LHCN-M2 (cell line): ENCODE measurements at regions not wholly inside any gene's neighbourhood (a gene's known extent, or its start where the extent isn't known, plus 50 kb on each side); places are given as distances from the start of the nearest gene placed in this dataset.
A peak's percentile ranks its signal among the peaks of the same experiment; 100 is the strongest.
"Not testable (repeated sequence)": the region's sequence is repeated elsewhere in the genome, so short reads cannot be mapped to it uniquely, and the experiment has no call there.

ENCODE experiments used
- DNase-seq: peaks from one replicate; pipeline ENCODE4 v3.0.0-alpha.2; 2012; ENCODE audit warnings: low read depth

DNA sequence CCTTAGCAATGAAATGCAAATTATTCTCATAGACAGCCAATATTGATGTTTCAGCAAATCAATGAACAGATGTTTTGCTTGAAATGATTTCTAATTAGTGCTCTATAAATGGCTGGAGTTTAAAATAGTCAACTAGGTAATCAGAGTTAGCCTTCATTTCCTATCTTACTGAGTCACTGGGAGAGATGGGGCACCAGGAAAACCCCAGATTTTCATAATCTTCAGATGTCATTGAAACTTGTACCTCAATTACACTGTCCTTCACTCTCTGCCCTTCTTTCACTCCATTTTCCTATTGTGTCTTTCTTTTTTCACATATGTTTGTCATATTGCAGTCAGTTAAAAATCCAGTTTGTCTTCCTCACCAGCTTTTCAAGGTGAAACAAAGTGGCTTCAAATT, 92.7 kb downstream of the C12orf75 start:
- DNase-seq = no peak

DNA sequence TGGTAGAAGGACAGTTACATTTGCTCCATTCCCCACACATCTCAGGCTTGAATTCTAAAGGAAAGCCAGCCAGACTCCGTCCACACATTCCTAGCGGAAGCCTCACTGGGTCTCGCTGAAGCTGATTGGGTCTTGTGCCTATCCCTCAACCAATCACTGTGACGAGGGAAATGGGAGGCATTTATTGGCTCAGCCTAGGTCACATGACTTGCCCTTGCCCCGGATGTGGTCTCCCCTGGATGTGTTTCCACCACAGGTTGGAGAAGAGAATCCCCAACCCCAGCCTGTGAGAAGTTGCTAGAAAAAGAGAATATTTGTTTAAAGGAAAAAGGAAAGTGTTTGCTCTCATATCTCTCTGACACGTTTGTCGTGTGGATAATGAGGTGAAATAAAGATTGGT, 93.4 kb downstream of the C12orf75 start:
- no peak for DNase-seq

DNA sequence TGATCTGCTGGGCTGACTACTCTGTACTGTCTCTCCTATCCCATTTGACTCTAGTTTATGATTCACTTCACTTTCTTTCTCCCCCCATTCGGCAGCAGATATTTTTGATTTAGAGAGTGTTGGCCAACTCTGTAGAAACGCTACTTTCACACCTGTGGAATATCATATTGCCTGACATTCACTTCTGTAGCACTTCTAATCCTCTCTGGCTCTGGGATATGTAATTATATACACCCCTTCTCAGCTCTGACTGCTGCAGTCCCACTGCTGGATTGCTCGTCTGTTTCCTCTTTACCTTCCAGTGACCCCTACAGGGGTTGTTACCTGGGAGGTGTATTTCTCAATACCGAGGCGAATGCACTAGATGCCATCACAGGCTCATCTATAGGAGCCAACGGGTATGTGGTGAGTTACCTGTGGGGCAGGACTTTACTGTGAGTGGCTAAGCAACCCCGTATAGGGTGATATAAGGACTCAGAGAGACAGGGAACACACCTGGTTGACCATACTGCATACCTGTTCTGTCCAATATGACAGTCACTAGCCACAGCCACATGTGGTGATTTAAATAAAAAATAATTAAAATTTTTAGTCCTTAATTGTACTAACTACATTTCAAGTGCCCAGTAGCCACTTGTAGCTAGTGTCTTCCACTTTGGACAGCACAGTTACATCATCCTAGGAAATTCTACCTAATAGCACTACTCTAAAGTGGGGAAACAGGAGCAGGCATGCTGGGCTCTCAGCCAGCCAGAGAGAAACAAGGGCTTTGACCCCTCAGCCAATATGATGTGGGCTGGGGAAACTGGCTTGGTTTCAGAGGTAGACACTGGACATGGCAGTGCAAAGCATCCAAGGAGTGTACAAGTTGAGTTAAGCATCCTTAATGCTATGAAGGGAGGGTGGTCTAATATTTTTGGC, 95.0 kb downstream of the C12orf75 start:
- DNase-seq = no peak

DNA sequence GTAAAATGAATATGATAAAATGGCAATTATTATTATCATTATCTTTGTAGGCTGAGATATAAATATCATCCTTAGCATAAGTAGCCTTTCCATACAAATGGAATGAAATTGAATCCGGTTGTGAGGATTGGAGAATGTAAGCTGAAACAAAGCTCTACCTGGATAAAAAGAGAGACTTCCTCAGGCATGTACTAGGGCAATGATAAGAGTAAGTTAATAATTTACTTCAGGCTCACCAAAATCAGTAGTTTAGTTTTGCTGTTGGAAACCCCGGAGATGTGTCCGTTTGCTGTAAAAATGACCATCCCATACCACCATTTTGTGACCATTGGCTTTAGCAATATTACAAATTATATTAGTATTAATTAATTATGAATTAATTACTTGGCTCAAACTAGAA, 96.3 kb downstream of the C12orf75 start:
- DNase-seq = no peak

DNA sequence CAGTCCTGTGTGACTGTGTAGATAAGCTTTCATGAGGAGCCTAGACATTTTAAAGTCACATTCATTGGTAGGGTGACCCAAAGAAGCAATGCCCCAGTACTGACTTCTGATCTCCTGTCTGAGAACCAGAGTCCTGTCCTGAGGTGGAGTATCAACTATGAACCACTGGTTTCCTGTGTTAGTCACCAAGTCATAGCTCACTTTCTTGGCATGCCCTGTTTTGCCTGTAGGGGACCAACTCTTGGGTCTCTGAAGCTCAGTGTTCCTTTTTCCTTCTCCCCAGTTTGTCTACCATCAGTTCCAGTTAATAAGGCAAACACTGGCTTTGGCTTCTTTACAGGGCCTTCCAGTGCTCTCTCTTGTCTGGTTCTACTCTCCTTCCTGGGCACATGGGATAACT, 97.4 kb downstream of the C12orf75 start:
- DNase-seq = no peak

DNA sequence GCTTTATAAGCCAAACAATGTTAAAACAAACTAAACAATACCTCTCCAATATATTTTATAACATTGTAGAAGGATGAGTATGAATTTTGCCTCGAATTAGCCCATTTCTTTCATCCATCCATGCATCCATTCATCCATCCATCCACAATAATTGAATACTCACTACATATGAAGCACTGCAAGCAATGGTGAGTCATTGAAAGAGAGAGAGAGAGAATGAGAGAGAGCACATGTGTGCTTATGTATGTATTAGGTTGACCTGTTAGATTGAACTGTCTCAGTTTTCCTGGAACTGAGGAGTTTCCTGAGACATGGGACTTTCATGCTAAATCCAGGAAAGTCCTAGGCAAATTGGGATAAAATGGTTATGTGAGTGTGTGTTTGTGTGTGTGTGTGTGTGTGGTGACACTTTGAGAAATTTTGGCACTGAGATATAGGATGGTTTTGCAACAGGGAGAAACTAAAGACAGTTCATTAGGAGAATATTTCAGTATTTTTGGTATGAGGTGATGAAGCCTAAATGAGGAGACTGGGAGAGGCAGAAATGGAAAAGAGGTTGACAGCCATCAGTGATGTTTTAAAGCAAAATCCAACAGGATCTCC, 98.4 kb downstream of the C12orf75 start:
- no peak for DNase-seq

DNA sequence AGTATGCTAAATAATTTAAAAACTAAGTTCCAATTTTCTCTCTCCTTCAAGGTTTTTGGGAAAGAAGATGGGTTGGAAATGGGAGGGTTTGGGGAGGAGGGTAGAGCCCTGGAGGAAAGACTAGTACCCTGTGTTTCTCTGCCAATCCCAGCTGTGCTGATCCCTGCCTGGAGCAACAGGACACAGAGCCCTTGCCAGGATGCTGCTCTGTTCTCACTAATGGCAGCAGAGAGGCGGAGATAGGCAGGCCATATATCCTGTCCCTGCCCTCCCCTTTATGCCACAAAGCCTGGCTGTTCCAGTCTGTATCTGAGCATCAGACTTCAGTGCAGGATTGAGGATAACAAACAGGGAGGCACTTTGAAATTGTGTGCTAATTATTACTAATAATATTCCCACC, 99.0 kb downstream of the C12orf75 start:
- DNase-seq = no peak

DNA sequence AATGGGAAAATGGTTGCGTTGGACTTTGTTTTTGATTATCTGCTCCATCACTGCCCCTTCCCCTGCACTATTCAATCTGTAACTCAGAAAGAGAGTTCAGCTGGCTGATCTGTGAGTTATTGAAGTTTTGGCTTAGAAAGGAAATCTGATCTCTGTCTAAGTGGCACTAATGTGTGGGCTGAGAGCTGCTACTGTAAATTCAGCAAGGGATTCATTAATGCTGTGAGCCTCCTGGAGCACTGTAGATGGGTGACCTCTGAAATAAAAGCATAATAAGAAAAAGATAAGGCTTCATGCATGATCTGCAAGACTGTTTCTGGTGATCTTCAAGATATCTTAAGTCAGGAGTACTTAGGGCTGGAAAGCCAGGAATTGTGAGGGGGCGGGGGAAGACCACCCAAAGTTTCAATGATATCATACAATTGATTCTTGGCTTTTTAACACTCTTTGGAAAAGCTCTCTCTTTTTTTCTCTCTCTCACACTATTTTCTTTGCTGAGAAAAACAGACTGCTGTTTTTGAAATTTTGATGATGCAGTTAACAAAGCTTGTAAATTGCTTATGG, 101.1 kb downstream of the C12orf75 start:
- no peak for DNase-seq

DNA sequence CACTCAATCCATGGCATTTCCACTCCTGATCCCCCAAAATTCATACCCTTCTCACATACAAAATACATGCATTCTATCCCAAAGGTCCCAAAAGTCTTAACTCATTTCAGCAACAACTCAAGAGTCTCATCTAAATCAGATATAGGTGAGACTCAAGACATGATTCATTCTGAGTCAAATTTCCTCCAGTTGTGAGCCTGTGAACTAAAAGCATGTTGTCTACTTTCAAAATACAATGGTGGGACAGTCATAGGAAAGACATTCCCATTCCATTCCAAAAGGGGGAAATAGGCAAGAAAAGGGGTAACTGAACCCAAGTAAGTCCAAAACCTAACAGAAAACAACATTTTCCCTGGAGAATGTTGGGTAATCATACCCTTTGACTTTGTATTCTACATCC, 103.3 kb downstream of the C12orf75 start:
- DNase-seq = peak; percentile 61

DNA sequence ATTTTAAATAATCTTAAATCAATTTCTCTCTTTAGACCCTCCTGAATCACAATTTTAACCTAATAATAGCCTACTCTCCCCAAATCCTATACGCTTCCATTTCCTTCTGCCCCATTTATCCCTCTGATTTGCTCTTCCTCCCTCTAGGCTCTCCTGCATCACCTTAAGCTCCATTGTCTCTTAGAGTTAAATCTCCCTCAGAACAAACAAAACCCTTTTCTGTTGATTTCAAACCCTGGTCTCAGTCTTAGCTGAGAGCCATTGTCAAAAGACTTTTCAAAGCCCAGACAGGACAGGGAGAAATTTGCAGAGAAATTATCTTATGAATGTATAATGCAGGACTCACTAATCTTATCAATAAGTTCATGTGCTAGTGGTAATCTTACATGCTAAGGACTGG, 106.1 kb downstream of the C12orf75 start:
- DNase-seq = no peak

DNA sequence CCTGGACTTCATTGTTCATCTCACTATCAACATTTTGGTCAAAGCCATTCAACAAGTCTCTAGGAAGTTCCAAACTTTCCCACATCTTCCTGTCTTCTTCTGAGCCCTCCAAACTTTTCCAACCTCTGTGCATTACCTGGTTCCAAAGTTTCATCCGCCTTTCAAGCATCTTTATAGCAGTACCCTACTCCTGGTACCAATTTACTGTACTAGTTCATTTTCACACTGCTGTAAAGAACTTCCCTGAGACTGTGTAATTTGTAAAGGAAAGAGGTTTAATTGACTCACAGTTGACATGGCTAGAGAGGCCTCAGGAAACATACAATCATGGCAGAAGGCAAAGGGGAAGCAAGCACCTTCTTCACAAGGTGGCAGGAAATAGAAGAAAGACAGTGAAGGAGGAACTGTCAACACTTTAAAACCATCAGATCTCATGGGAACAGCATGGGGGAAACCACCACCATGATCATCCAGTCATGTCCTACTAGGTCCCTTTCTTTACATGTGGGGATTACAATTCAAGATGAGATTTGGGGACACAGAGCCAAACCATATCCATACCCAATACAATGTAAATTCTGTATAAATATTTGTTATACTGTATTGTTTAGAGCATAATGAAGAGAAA, 109.7 kb downstream of the C12orf75 start:
- no peak for DNase-seq

DNA sequence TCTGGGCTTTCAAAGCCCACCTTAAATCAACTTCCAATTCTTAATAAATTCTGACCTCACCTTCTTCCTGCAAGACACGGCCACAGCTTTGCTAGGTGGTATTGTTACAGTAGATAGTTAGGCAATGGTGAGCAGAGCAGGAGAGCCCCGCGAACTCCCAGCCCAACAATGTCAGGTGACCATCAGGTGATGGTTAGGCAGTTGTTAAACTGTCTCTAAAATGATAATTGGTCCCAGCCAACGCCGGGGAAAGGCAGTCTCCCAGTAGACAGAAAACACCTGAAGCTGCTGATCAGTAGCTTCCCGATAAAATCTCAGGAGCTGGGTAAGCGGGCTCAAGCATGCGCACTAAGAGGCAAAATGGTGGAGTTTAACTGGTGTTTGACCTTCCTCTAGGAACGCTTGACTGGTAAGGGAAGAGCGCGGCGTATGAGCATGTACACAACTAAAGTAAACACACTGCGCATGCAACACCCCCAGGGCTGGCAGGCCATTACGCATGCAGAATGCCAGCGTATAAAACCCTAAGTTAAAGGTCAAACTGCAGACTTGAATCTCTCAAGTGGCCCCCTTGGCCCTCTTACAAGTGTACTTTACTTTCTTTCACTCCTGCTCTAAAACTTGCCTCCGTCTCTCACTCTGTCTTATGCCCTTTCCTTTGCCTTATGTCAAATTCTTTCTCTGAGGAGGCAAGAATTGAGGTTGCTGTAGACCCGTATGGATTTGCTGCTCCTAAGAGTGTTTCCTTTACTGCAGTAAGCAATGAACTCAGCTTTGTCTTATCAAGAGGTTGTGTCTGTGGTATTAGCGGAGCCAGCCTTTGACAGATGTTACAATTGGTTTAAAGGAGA, 113.5 kb downstream of the C12orf75 start:
- no peak for DNase-seq

DNA sequence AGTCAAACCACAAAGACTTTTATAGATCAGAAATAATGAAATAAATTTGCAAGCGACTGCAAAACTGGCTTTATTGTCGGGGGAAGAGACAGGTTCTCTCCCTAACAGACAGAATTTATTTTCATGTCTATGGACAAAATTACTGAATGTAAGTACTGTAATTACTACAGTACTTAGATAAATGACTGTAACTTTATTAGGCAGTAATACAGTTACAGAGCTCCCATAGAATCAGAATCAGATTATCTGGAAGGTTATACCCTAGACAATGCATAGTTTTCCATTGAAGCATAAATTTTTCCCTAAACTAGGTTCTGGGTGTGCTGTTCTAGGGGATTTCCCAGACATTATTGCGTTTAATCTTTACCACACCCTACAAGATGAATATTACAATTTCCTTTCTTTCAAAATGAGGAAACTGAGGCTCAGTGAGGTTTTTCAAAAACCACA, 114.2 kb downstream of the C12orf75 start:
- no peak for DNase-seq

DNA sequence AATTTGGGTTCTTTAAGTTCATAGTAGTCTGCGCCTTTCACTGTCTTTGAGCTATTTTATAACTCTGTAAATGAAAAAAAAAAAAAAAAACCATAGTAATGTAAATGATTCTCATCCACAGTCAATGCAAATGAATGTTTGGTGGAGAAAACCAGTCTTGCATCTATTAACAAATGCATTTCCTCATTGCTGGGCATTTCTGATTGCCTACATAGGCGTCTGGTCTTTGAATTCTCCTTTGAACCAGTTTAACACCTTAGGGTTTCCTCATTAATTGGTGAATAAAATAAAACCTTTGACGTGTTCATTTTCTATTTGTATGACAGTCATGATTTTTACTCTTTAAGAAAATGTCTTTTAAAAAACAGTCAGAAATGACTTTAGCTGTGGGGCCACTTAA, 114.8 kb downstream of the C12orf75 start:
- DNase-seq = no peak

DNA sequence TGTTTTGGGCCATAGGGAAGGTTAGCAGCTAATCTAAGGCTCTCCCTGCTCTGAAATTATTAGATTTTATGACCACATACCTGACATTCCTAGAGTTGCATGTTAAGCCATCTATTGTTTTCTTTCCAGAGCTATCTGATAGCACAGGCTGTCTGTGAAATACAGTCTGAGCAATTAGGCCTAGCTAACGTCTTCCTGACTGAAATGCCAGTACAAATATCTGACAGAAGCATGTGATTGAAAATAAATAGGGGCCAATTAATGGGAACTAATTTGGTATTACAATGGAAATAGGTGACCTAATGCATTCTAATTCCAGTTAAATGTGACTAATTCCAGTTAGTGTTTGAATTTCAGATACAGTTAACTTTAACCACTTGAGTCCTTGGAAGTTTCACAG, 115.2 kb downstream of the C12orf75 start:
- DNase-seq = peak; percentile 31

DNA sequence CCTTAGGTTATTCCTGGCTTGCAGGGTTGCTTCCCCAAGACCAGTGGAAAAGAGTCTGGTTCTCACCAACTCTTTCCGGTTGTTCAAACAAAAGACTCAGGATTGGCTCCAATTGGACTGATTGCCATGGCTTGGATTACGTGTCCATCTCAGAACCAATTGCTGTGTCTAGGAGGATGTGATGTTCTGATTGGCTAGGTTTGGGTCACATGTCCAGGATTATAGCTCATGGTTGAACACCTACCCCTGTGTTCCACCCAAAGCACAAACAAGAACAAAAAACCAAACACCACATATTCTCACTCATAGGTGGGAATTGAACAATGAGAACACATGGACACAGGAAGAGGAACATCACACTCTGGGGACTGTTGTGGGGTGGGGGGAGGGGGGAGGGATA, 116.0 kb downstream of the C12orf75 start:
- not testable (repeated sequence) for DNase-seq

DNA sequence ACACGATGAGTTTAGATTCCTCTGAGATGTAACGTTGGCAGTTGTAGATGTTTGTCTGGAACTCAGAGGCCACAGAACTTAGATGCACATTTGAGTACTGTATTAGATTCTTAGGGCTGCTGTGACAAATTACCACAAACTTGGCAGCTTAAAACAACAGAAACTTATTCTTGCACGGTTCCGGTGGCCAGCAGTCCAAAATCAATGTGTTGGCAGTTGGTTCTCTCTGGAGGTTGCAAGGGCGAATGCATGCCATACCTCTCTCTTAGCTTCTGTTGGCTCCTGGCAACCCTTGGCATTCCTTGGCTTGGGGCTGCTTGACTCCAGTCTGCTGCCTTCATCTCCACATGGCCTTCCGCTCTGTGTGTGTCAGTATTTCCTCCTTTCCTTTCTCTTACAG, 118.9 kb downstream of the C12orf75 start:
- no peak for DNase-seq

DNA sequence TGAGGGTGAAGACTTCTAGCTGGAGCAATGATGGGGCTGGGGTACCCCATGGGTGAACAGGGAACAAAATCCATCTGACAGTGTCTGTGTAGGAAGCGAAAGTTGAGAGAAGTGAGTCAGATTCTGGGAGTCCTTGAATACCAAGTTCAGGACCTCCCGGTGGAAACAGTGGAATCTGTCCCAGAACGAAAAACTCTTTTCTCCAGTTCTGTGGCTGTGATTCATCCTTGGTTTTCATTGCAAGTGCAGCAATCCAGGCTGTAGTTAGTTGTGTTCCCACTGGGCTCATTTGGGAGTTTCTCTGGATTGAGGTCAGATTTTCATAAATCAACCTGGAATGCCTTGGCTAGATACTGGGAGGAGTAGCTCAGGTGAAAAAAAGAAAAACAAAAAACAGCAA, 120.7 kb downstream of the C12orf75 start:
- peak; percentile 75 for DNase-seq

DNA sequence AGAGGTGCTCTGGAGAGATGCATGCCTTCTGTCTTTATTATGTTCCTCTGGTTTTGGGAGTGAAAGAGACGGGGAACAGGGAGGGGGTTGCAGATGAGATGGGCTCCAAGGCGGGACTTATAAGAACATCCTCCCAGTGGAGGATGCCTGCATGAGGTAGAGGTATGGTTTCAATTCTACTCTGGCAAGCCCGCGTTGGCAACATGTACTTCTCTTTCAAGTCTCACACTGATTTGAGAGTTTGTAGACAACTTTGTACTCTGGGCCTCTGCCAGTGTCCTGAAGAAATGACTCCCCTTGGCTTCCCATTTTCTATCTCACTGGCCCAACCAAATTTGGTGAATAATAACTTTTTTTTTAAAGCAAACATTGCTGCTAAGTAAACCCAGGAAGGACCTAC, 121.3 kb downstream of the C12orf75 start:
- DNase-seq = no peak

DNA sequence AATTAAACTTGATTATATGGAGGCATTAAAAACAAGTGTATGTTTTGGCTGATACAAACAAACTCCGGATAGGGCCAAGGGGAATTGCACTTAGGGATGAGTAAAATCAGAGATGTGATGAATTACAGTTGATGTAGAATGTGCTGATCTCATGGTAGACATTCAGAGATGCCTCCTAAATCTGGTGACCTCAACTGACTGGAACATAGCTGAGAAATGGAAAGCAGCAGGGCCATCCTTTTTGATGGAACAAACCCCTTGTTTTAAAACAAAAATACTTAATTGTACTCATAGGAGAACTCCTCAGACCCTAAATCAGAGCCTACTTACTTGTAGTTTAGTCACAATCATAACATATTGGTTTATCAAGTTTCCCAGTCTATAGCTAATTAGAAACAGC, 122.8 kb downstream of the C12orf75 start:
- DNase-seq = no peak

DNA sequence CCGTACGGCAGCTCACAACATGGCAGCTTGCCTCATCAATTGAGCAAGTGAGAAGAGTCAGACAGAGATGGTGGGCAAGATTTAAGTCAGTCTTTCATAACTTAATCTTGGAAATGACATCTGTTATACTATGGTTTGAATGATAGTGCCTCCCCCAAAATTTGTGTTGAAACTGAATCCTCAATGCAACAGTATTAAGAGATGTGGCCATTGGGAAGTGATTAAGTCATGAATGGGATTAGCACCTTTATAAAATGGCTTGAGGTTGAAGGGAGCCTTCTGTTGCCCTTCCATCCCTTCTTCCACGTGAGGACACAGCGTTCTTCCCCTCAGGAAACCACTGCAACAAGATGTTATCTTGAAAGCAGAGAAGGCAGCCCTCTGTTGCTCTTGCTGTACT, 124.2 kb downstream of the C12orf75 start:
- DNase-seq = no peak
